ENCODE measurements at regions not wholly inside any gene's neighbourhood (a gene's known extent, or its start where the extent isn't known, plus 50 kb on each side); places are given as distances from the start of the nearest gene placed in this dataset.

- no peak overlapping the region for H3K9ac ChIP-seq
- no peaks in the 10 kb centered on the region for H3K27me3 ChIP-seq
- H3K27ac ChIP-seq: no peak overlapping the region
- no peak overlapping the region for H3K4me3 ChIP-seq
- H3K4me2 ChIP-seq: no peak overlapping the region
- no peaks in the 10 kb centered on the region for H3K4me1 ChIP-seq
- H4K20me1 ChIP-seq: no peaks in the 10 kb centered on the region
- TF ChIP-seq Cebpa-rat (IDR thresholded peaks at IDR 0.05): no peak
- H3K36me3 ChIP-seq: no peaks in the 10 kb centered on the region
- H3K9me3 ChIP-seq (replicated peaks in 1 of 11): no peaks in the 10 kb centered on the region
Measured at GRCh38 chr3:164233951-164234350, 844.3 kb downstream of the SI start.

DNA sequence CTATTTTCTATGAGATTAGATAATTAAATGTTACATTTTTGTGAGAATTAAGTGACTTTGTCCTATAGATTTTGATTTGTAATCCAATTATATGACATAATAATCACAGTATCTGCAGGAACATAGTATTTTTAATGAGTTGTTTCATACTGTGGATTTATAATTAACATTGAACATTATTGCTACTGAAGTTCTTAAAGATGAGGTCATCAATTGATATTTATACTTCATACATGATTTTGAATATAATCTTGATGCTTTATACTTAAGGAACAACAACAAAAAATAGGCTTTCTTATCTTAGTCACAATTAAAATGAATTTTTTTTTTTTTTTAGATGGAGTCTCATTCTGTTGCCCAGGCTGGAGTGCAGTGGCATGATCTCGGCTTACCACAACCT is 846.6 kb downstream of the SI start:
- Histone ChIP-seq H4K20me1 (no peaks in the 10 kb centered on the region), H3K4me3 (no peak overlapping the region), H3K27me3 (no peaks in the 10 kb centered on the region), H3K36me3 (no peaks in the 10 kb centered on the region), H3K4me1 (no peaks in the 10 kb centered on the region), H3K9ac (no peak overlapping the region), H3K4me2 (no peak overlapping the region), H3K27ac (no peak overlapping the region), H3K9me3 (replicated peaks in 1 of 11) (no peaks in the 10 kb centered on the region)
- no peak for TF ChIP-seq Cebpa-rat (IDR thresholded peaks at IDR 0.05)

DNA sequence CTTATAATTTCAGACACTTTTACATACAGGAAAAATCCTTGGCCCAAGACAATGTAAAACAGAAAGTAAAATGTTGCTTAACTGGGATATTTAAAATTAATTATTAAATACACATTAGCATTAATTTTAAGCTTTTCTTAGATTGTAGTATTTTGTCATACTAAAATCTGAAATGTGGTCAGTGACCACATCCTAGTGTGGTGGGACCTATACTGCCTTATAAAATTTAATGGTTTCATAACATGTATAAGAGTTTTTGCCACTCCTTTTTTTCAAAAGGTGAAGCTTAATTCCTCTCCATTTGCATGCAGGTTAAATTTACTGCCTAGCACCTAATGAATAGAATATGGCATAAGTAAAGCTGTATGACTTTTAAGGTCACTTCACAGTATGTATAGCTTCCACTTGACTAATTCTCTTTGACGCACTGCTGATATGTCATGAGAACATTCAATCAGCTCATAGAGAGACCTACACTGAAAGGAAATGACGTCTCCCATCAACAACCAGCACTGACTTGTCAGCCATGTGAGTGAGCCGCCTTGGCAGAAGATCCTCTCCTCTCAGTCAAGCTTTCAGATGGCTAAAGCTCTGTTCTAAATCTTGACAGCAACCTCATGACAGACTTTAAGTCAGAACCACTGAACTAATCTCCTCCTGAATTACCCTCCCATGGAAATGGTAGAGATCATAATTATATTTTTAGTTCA is 847.8 kb downstream of the SI start:
- Histone ChIP-seq H4K20me1 (no peaks in the 10 kb centered on the region), H3K9me3 (replicated peaks in 1 of 11) (no peaks in the 10 kb centered on the region), H3K4me2 (no peak overlapping the region), H3K4me1 (no peaks in the 10 kb centered on the region), H3K9ac (no peak overlapping the region), H3K36me3 (no peaks in the 10 kb centered on the region), H3K27me3 (no peaks in the 10 kb centered on the region), H3K27ac (no peak overlapping the region), H3K4me3 (no peak overlapping the region)
- no peak for TF ChIP-seq Cebpa-rat (IDR thresholded peaks at IDR 0.05)

GRCh38 chr3:164224126-164224525 is 854.2 kb downstream of the SI start:
- H3K27ac ChIP-seq: no peak overlapping the region
- H3K9ac ChIP-seq: no peak overlapping the region
- H3K9me3 ChIP-seq (replicated peaks in 1 of 11): no peaks in the 10 kb centered on the region
- H3K27me3 ChIP-seq: no peaks in the 10 kb centered on the region
- peaks cover 0 to 5% (median 0%) of the 10 kb centered on the region in 10 experiments; a peak in 1 of 20 replicates for H3K4me1 ChIP-seq
- H3K4me3 ChIP-seq: no peak overlapping the region
- no peaks in the 10 kb centered on the region for H3K36me3 ChIP-seq
- no peak for TF ChIP-seq Cebpa-rat (IDR thresholded peaks at IDR 0.05)
- no peak overlapping the region for H3K4me2 ChIP-seq
- H4K20me1 ChIP-seq: no peaks in the 10 kb centered on the region

- Histone ChIP-seq H3K4me3 (no peak overlapping the region), H3K4me2 (no peak overlapping the region), H4K20me1 (no peaks in the 10 kb centered on the region), H3K27ac (no peak overlapping the region), H3K27me3 (no peaks in the 10 kb centered on the region), H3K9me3 (replicated peaks in 1 of 11) (no peaks in the 10 kb centered on the region), H3K36me3 (no peaks in the 10 kb centered on the region), H3K9ac (no peak overlapping the region), H3K4me1 (peaks cover 0 to 5% (median 0%) of the 10 kb centered on the region in 10 experiments; a peak in 1 of 20 replicates)
- no peak for TF ChIP-seq Cebpa-rat (IDR thresholded peaks at IDR 0.05)
Measured at GRCh38 chr3:164222197-164222596, 856.1 kb downstream of the SI start.

- H3K27ac ChIP-seq: no peak overlapping the region
- TF ChIP-seq Cebpa-rat (IDR thresholded peaks at IDR 0.05): no peak
- H3K4me3 ChIP-seq: no peak overlapping the region
- H3K4me2 ChIP-seq: no peak overlapping the region
- no peaks in the 10 kb centered on the region for H3K27me3 ChIP-seq
- H3K4me1 ChIP-seq: peaks cover 0 to 5% (median 0%) of the 10 kb centered on the region in 10 experiments; a peak in 1 of 20 replicates
- no peak overlapping the region for H3K9ac ChIP-seq
- H3K9me3 ChIP-seq (replicated peaks in 1 of 11): no peaks in the 10 kb centered on the region
- H4K20me1 ChIP-seq: no peaks in the 10 kb centered on the region
- no peaks in the 10 kb centered on the region for H3K36me3 ChIP-seq
Measured at GRCh38 chr3:164221297-164221696, 857.0 kb downstream of the SI start.

- Histone ChIP-seq H3K36me3 (no peaks in the 10 kb centered on the region), H3K27me3 (no peaks in the 10 kb centered on the region), H3K4me3 (no peak overlapping the region), H3K27ac (no peak overlapping the region), H4K20me1 (no peaks in the 10 kb centered on the region), H3K4me2 (no peak overlapping the region), H3K4me1 (no peaks in the 10 kb centered on the region), H3K9ac (no peak overlapping the region), H3K9me3 (replicated peaks in 1 of 11) (no peaks in the 10 kb centered on the region)
- no peak for TF ChIP-seq Cebpa-rat (IDR thresholded peaks at IDR 0.05)
Measured at GRCh38 chr3:164209363-164209762, 868.9 kb downstream of the SI start.

GRCh38 chr3:164208821-164209220 is 869.5 kb downstream of the SI start:
- TF ChIP-seq Cebpa-rat (IDR thresholded peaks at IDR 0.05): no peak
- Histone ChIP-seq H3K27me3 (no peaks in the 10 kb centered on the region), H3K27ac (no peak overlapping the region), H3K36me3 (no peaks in the 10 kb centered on the region), H3K4me1 (no peaks in the 10 kb centered on the region), H3K9me3 (replicated peaks in 1 of 11) (no peaks in the 10 kb centered on the region), H3K4me2 (no peak overlapping the region), H4K20me1 (no peaks in the 10 kb centered on the region), H3K4me3 (no peak overlapping the region), H3K9ac (no peak overlapping the region)

DNA sequence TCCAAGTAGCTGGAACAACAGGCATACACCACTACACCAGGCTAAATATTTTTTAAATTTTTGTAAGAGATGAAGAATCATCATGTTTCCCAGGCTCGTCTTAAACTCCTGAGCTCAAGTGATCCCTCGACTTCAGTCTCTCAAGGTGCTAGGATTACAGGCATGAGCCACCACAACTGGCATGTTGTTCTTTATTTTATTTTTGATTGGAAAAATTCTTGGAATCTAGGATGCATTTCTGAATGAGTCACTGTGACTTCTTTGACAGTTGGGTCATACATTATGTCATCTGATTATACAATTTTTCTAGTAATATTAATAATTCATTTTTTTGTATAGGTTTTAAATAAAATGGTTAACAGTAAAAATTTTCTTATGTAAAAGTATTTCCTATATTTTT is 870.2 kb downstream of the SI start:
- no peak for TF ChIP-seq Cebpa-rat (IDR thresholded peaks at IDR 0.05)
- Histone ChIP-seq H3K27ac (no peak overlapping the region), H3K4me3 (no peak overlapping the region), H4K20me1 (no peaks in the 10 kb centered on the region), H3K27me3 (no peaks in the 10 kb centered on the region), H3K9me3 (replicated peaks in 1 of 11) (no peaks in the 10 kb centered on the region), H3K4me1 (no peaks in the 10 kb centered on the region), H3K36me3 (no peaks in the 10 kb centered on the region), H3K4me2 (no peak overlapping the region), H3K9ac (no peak overlapping the region)

DNA sequence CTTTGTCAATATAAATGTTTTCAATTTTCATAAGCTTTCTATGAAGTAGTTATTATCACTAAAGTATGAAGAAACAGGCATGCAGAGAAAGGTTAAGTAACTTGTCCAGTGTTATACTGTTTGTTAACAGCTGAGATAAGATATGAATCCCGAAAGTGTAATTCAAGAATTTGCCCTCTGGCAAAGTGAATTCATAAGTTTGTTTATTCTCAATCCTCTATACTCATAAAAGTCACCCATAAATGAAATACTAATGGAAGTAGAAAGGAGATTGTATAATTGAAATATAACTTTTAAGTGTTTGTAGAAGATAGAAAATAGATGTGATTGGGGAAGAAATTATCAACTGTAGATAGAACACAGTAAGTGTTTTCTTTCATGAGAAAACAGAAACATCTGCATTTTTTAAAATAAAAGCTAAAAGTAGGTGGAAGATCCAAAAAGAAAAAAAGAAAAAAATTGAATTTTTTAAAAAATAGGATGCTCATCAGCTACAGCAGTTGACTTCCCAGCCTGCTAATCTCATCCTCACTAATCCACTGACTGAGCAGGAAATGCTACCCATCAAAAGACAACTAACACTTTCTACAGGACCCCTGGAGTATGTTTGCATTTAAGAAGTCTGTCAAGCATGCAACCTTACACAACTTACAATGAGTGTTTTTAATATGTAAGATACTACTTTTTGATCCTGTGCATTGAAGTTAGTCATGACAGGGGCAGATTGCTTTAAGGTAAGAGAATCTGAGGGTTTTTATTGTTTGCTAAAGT is 878.1 kb downstream of the SI start:
- no peak for TF ChIP-seq Cebpa-rat (IDR thresholded peaks at IDR 0.05)

More for the DNA sequence above, 878.1 kb downstream of the SI start:
- Histone ChIP-seq H3K4me2 (no peak overlapping the region), H3K4me1 (no peaks in the 10 kb centered on the region), H3K9me3 (replicated peaks in 1 of 11) (no peaks in the 10 kb centered on the region), H3K27ac (no peak overlapping the region), H4K20me1 (no peaks in the 10 kb centered on the region), H3K4me3 (no peak overlapping the region), H3K27me3 (no peaks in the 10 kb centered on the region), H3K9ac (no peak overlapping the region), H3K36me3 (no peaks in the 10 kb centered on the region)

Measured in BLaER1 treated with 17β-estradiol and CSF1 and Interleukin-3, amounts not matched to agents 10 nM and 100 nM (cell line).